ENCODE measurements at regions not wholly inside any gene's neighbourhood (a gene's known extent, or its start where the extent isn't known, plus 50 kb on each side); places are given as distances from the start of the nearest gene placed in this dataset.

GRCh38 chr4:66544281-66544680, 874.0 kb upstream of the EPHA5 start:
- H3K79me2 ChIP-seq (ENCODE audit: control insufficient read depth, low read length) = no peaks in the 10 kb centered on the region

DNA sequence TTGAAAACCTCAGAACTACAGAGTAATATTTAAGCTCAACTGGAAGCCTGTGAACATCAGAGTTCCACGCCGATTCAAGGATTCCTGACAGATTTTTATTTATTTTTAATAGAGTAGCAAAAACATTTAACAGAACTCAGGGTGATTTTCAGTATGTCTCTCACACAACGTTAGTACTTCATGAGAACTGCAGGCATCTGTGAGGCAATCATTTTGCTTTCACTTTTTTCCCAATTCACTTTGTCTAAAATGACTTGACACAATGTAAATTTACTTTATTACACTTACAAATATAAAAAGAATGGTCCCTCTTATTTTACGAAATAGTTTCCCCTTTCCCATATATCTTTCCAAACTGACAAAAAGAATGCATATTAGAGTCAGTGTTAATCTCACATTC, 869.5 kb upstream of the EPHA5 start:
- TF ChIP-seq CTCF (IDR thresholded peaks at IDR 0.05; ENCODE audit: low read depth, low read length, poor library complexity, severe bottlenecking) (no peak), EZH2phosphoT487 (IDR thresholded peaks at IDR 0.05; ENCODE audit: borderline replicate concordance, low read length) (no peak)
- Histone ChIP-seq H3K9me2 (replicated peaks; ENCODE audit: control insufficient read depth, low read length) (no peaks in the 10 kb centered on the region), H4K20me1 (ENCODE audit: control insufficient read depth, insufficient read depth, low read depth, low read length) (no peaks in the 10 kb centered on the region), H3K27me3 (ENCODE audit: control insufficient read depth, low read length) (no peaks in the 10 kb centered on the region), H3K4me2 (ENCODE audit: low read length) (no peak overlapping the region), H3K4me1 (ENCODE audit: control insufficient read depth, low read length) (no peaks in the 10 kb centered on the region), H3K4me3 (ENCODE audit: low read length) (no peak overlapping the region), H3K9me3 (ENCODE audit: control insufficient read depth, insufficient read depth, low read length) (no peaks in the 10 kb centered on the region), H3K27ac (ENCODE audit: low read depth, low read length) (no peak overlapping the region), H3F3A (ENCODE audit: control insufficient read depth, insufficient read depth) (no peaks in the 10 kb centered on the region), H3K79me2 (ENCODE audit: control insufficient read depth, low read length) (no peaks in the 10 kb centered on the region), H3K36me3 (ENCODE audit: control insufficient read depth, low read length) (no peaks in the 10 kb centered on the region)

More at GRCh38 chr4:66544281-66544680, 874.0 kb upstream of the EPHA5 start:
- Histone ChIP-seq H3K4me2 (ENCODE audit: low read length) (no peak overlapping the region), H3K27ac (ENCODE audit: low read depth, low read length) (no peak overlapping the region), H4K20me1 (ENCODE audit: control insufficient read depth, insufficient read depth, low read depth, low read length) (no peaks in the 10 kb centered on the region), H3K9me2 (replicated peaks; ENCODE audit: control insufficient read depth, low read length) (no peaks in the 10 kb centered on the region), H3K4me3 (ENCODE audit: low read length) (no peak overlapping the region), H3K4me1 (ENCODE audit: control insufficient read depth, low read length) (no peaks in the 10 kb centered on the region), H3K27me3 (ENCODE audit: control insufficient read depth, low read length) (no peaks in the 10 kb centered on the region), H3K9me3 (ENCODE audit: control insufficient read depth, insufficient read depth, low read length) (no peaks in the 10 kb centered on the region), H3K36me3 (ENCODE audit: control insufficient read depth, low read length) (no peaks in the 10 kb centered on the region), H3F3A (ENCODE audit: control insufficient read depth, insufficient read depth) (no peaks in the 10 kb centered on the region)
- TF ChIP-seq EZH2phosphoT487 (IDR thresholded peaks at IDR 0.05; ENCODE audit: borderline replicate concordance, low read length) = no peak
- TF ChIP-seq CTCF (IDR thresholded peaks at IDR 0.05; ENCODE audit: low read depth, low read length, poor library complexity, severe bottlenecking) = no peak

GRCh38 chr4:66524781-66525180, 854.5 kb upstream of the EPHA5 start:
- Histone ChIP-seq H3K79me2 (ENCODE audit: control insufficient read depth, low read length) (no peaks in the 10 kb centered on the region), H3K27me3 (ENCODE audit: control insufficient read depth, low read length) (no peaks in the 10 kb centered on the region), H3F3A (ENCODE audit: control insufficient read depth, insufficient read depth) (no peaks in the 10 kb centered on the region), H4K20me1 (ENCODE audit: control insufficient read depth, insufficient read depth, low read depth, low read length) (no peaks in the 10 kb centered on the region), H3K4me3 (ENCODE audit: low read length) (no peak overlapping the region), H3K9me2 (replicated peaks; ENCODE audit: control insufficient read depth, low read length) (no peaks in the 10 kb centered on the region), H3K36me3 (ENCODE audit: control insufficient read depth, low read length) (no peaks in the 10 kb centered on the region), H3K4me2 (ENCODE audit: low read length) (no peak overlapping the region), H3K9me3 (ENCODE audit: control insufficient read depth, insufficient read depth, low read length) (no peaks in the 10 kb centered on the region), H3K4me1 (ENCODE audit: control insufficient read depth, low read length) (no peaks in the 10 kb centered on the region), H3K27ac (ENCODE audit: low read depth, low read length) (no peak overlapping the region)
- TF ChIP-seq EZH2phosphoT487 (IDR thresholded peaks at IDR 0.05; ENCODE audit: borderline replicate concordance, low read length) (no peak), CTCF (IDR thresholded peaks at IDR 0.05; ENCODE audit: low read depth, low read length, poor library complexity, severe bottlenecking) (no peak)

GRCh38 chr4:66522244-66522643, 852.0 kb upstream of the EPHA5 start:
- Histone ChIP-seq H3K4me2 (ENCODE audit: low read length) (no peak overlapping the region), H3K9me3 (ENCODE audit: control insufficient read depth, insufficient read depth, low read length) (no peaks in the 10 kb centered on the region), H3K4me3 (ENCODE audit: low read length) (no peak overlapping the region), H3K4me1 (ENCODE audit: control insufficient read depth, low read length) (no peaks in the 10 kb centered on the region), H3K27me3 (ENCODE audit: control insufficient read depth, low read length) (no peaks in the 10 kb centered on the region), H3K9me2 (replicated peaks; ENCODE audit: control insufficient read depth, low read length) (no peaks in the 10 kb centered on the region), H3K36me3 (ENCODE audit: control insufficient read depth, low read length) (no peaks in the 10 kb centered on the region), H3F3A (ENCODE audit: control insufficient read depth, insufficient read depth) (no peaks in the 10 kb centered on the region), H4K20me1 (ENCODE audit: control insufficient read depth, insufficient read depth, low read depth, low read length) (no peaks in the 10 kb centered on the region), H3K79me2 (ENCODE audit: control insufficient read depth, low read length) (no peaks in the 10 kb centered on the region), H3K27ac (ENCODE audit: low read depth, low read length) (no peak overlapping the region)
- no peak for TF ChIP-seq EZH2phosphoT487 (IDR thresholded peaks at IDR 0.05; ENCODE audit: borderline replicate concordance, low read length)
- TF ChIP-seq CTCF (IDR thresholded peaks at IDR 0.05; ENCODE audit: low read depth, low read length, poor library complexity, severe bottlenecking) = no peak
